Colonic mucosa (tissue), 4 donors: ENCODE measurements at regions not wholly inside any gene's neighbourhood (a gene's known extent, or its start where the extent isn't known, plus 50 kb on each side); places are given as distances from the start of the nearest gene placed in this dataset.

Experiments used
- DNase-seq: peaks from one replicate; pipeline ENCODE4 v3.0.0-alpha.2; 2020
- H3K27ac ChIP-seq: fragments of 200-600 bp; one replicate; pipeline ENCODE4 v1.8.0; 2021
- H3K27me3 ChIP-seq: fragments of 200-600 bp; one replicate; pipeline ENCODE4 v1.8.0; 2021
- H3K36me3 ChIP-seq: fragments of 200-600 bp; one replicate; pipeline ENCODE4 v1.8.0; 2021
- H3K4me1 ChIP-seq: fragments of 200-600 bp; one replicate; pipeline ENCODE4 v1.8.0; 2021; ENCODE audit warnings: mild to moderate bottlenecking
- H3K4me3 ChIP-seq: fragments of 200-600 bp; one replicate; pipeline ENCODE4 v1.8.0; 2021
- H3K9ac ChIP-seq, 2 donors: one replicate each; pipeline ENCODE4 v1.7.0; 2013; ENCODE audit warnings: control low read depth in 2 of 2, low read depth in 2 of 2, low read length in 2 of 2
- H3K9me3 ChIP-seq: fragments of 200-600 bp; one replicate; pipeline ENCODE4 v1.8.0; 2021
- intact Hi-C: fragments of 100-400 bp; cut with DNase I; formaldehyde crosslinking; loops from one replicate; pipeline ENCODE4 v1.14.1; 2022
- TF ChIP-seq, protein P1 (sequence below): fragments of 200-600 bp; IDR thresholded peaks from one replicate; pipeline ENCODE4 v1.8.0; 2022; ENCODE audit warnings: antibody characterized with exemption, mild to moderate bottlenecking
- donor health status: healthy.
- donor health status: DM: no; HTN: no; CAD: no.
- donor health status: DM: no; HTN: no; CAD: no.

DNA sequence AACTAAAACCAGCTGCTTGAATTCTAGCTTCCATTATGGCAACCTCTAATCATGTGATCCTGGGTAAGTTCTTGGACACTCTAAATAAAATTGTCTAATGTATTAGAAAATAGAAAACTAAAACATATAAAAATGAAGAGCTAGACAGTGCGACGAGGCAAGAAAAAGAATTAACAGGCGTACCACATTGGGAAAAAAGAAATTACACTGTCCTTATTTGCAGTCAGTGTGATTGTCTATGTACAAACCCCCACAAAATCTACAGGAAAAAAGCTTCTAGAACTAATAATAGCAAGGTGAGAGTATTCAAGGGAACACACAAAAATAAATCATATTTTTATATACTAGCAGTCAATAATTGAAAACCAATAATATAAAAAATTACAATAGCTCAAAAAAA, 625.6 kb upstream of the MKI67 start:
- TF ChIP-seq, protein P1, sequence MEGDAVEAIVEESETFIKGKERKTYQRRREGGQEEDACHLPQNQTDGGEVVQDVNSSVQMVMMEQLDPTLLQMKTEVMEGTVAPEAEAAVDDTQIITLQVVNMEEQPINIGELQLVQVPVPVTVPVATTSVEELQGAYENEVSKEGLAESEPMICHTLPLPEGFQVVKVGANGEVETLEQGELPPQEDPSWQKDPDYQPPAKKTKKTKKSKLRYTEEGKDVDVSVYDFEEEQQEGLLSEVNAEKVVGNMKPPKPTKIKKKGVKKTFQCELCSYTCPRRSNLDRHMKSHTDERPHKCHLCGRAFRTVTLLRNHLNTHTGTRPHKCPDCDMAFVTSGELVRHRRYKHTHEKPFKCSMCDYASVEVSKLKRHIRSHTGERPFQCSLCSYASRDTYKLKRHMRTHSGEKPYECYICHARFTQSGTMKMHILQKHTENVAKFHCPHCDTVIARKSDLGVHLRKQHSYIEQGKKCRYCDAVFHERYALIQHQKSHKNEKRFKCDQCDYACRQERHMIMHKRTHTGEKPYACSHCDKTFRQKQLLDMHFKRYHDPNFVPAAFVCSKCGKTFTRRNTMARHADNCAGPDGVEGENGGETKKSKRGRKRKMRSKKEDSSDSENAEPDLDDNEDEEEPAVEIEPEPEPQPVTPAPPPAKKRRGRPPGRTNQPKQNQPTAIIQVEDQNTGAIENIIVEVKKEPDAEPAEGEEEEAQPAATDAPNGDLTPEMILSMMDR, result no peak
- Histone ChIP-seq H3K4me3 (no peak overlapping the region), H3K4me1 (no peaks in the 10 kb centered on the region), H3K36me3 (no peaks in the 10 kb centered on the region), H3K9me3 (no peaks in the 10 kb centered on the region), H3K27me3 (no peaks in the 10 kb centered on the region), H3K9ac (no peak overlapping the region), H3K27ac (no peak overlapping the region)
- intact Hi-C loops, result no loop called here
- DNase-seq, result no peak

DNA sequence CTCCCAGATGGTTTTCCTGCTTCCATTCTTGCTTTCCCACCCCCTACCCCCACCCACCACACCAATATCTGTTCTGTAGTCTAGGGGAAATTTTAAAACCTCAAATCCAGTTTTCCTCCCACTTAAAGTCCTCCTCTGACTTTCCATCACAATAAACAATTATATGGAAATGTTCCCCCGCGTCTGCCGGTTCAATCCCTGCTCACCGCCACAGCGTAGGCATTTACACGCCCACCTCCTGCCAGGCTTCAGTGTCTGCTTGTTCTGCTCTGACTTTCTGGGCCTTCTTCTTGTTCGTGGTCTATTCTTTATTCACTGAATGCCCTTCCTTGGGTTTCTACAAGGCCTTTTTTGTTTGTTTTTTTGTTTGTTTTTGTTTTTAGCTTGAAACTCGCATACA, 633.0 kb upstream of the MKI67 start:
- Histone ChIP-seq H3K27me3 (no peaks in the 10 kb centered on the region), H3K36me3 (no peaks in the 10 kb centered on the region), H3K9ac (no peak overlapping the region), H3K4me1 (no peaks in the 10 kb centered on the region), H3K27ac (no peak overlapping the region), H3K9me3 (no peaks in the 10 kb centered on the region), H3K4me3 (no peak overlapping the region)
- intact Hi-C loops, result no loop called here
- DNase-seq, result no peak
- TF ChIP-seq, protein P1, result no peak

DNA sequence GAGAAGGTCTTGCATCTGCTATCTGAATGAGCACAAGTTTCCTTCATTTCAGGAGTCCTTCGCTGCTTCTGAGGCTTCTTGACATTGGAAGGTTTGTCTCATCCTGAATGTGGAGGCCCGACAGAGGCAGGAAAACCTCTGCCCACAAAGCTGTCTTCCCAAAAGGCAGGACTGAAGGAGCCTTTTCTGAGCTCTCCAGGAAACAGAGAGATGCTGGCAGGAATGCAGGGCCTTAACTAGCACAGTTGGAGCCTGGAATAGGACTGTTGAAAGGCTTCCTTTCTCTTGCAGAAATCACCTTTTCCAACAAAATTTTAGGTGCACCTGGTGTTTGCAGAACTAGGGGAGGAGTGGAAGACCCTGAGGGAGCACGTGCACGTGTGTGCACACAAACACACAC, 637.4 kb upstream of the MKI67 start:
- intact Hi-C loops, result no loop called here
- TF ChIP-seq, protein P1, result no peak

DNA sequence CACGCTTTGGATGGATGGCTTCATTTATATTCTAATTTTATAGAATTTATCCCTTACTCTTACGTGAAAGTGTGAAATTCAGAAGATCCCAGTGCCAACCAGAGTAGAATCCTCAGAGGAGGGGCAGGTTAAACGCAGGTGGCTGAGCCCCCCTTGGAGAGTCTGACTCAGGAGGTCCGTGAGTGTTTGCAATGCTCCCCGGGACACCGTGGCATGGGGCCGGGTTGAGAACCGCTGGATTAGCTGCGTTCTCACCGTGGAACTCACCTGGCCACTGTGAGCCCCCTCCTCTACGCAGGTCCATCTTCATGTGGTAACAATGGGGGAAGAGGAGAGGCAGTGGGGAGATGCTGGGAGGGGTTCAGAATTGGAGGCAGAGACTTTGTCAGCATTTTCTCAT, 638.0 kb upstream of the MKI67 start:
- TF ChIP-seq, protein P1, result no peak
- Histone ChIP-seq H3K27ac (no peak overlapping the region), H3K27me3 (no peaks in the 10 kb centered on the region), H3K9me3 (no peaks in the 10 kb centered on the region), H3K4me3 (no peak overlapping the region), H3K4me1 (no peaks in the 10 kb centered on the region), H3K9ac (no peak overlapping the region), H3K36me3 (no peaks in the 10 kb centered on the region)
- no peak for DNase-seq
- intact Hi-C loops, result no loop called here

More for the DNA sequence above, 637.4 kb upstream of the MKI67 start:
- Histone ChIP-seq H3K4me1 (no peaks in the 10 kb centered on the region), H3K36me3 (no peaks in the 10 kb centered on the region), H3K9ac (no peak overlapping the region), H3K9me3 (no peaks in the 10 kb centered on the region), H3K27me3 (no peaks in the 10 kb centered on the region), H3K27ac (no peak overlapping the region), H3K4me3 (no peak overlapping the region)
- DNase-seq, result no peak

DNA sequence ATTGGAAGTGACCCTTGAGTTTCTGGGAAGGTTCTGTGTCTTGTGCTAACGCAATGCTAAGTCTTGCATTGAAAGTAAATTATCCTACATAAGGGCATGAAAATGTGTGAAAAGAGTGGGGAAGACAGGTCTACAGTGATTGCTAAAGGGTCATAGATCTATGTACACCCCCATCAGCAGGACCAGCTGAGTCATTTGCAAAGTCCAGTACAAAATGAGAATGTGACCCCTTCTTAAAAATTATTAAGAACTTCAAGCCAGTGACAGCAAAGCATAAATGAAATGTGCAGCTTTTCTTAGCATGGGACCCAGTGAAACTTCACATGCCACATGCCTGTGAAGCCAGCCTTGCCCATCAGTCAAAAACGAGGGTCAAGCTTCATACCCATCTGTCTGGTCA, 640.7 kb upstream of the MKI67 start:
- Histone ChIP-seq H3K27ac (no peak overlapping the region), H3K9ac (no peak overlapping the region), H3K9me3 (no peaks in the 10 kb centered on the region), H3K4me3 (no peak overlapping the region), H3K27me3 (no peaks in the 10 kb centered on the region), H3K36me3 (no peaks in the 10 kb centered on the region), H3K4me1 (no peaks in the 10 kb centered on the region)
- peak; percentile 1 for DNase-seq
- TF ChIP-seq, protein P1, result no peak
- intact Hi-C loops, result no loop called here

DNA sequence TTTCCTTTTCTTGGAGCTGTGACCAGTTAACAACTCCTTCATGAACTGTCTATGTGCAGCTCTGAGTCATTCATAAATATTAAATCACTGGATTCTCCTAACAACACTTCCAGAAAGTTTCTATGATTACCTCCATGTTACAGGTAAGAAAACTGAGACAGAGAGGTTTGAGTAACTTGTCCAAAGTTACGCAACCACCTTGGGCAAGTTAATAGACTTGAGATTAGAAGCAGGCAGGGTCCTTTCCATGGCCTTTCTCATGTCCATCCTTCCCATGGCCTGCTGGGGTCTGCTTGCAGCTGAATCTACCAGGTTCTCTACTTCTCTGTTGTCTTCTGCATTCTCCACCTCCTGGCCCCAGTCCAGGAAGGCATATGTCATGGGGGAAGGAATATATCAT, 648.8 kb upstream of the MKI67 start:
- Histone ChIP-seq H3K9ac (no peak overlapping the region), H3K27me3 (no peaks in the 10 kb centered on the region), H3K9me3 (no peaks in the 10 kb centered on the region), H3K4me1 (no peaks in the 10 kb centered on the region), H3K36me3 (no peaks in the 10 kb centered on the region), H3K4me3 (no peak overlapping the region), H3K27ac (no peak overlapping the region)
- TF ChIP-seq, protein P1, result no peak
- intact Hi-C loops, result no loop called here
- DNase-seq, result no peak
